ENCODE measurements at regions not wholly inside any gene's neighbourhood (a gene's known extent, or its start where the extent isn't known, plus 50 kb on each side); places are given as distances from the start of the nearest gene placed in this dataset.
"Not testable (repeated sequence)": the region's sequence is repeated elsewhere in the genome, so short reads cannot be mapped to it uniquely, and the experiment has no call there.

DNA sequence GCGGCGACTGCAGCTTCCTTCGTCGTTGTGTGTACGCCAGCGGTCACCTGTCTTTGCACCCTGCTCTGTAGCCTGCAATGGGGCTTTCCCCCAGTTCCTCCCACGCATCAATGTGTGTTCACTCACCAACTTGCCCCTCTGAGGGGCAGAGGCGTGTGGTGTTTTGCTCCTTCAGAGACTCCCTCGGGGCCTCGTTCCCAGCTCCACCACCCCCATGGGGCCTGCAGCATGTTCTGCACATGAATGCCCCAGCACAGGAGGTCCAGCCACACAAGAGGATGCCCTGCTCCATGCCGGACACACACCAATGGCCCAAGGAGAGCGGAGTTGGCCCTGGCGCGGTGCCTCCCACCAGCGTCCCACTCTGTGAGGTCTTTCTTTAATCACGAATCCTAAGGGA is 196.8 kb downstream of the BANP start:
- H3K9me3 ChIP-seq; DNase-seq; H3K27me3 ChIP-seq; intact Hi-C loops (cut with DNase I; ENCODE audit: low total_unique reads); H3K36me3 ChIP-seq; H3K4me3 ChIP-seq; H3K27ac ChIP-seq; H3K4me1 ChIP-seq: not testable (repeated sequence)
- 83 to 88% (median 87%) methylated on average over 9 to 16 of the region's 16 CpGs for WGBS, 5 donors

DNA sequence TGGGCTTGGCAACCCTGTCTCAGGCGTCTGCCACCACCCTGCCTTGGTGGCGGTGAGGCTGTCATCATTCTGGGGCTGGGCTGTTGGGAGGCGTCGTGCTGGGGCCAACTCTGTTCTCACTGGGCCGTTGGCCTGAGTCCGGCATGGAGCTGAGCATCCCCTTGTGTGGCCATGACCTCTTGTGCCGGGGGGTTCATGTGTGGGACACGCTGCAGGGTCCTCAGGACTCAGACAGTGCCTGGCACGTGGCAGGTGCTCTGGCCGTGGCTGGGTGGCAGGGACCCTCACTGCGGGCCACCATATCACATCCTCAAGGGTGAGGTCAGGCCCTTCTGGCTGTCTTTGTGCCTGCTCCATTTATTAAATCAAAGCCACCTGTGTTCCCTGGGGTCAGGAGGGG is 197.4 kb downstream of the BANP start:
- DNase-seq; H3K9me3 ChIP-seq; intact Hi-C loops (cut with DNase I; ENCODE audit: low total_unique reads); H3K4me1 ChIP-seq; H3K27ac ChIP-seq; H3K36me3 ChIP-seq; H3K27me3 ChIP-seq; H3K4me3 ChIP-seq: not testable (repeated sequence)
- 73 to 92% (median 90%) methylated on average over 4 to 11 of the region's 11 CpGs for WGBS, 5 donors

DNA sequence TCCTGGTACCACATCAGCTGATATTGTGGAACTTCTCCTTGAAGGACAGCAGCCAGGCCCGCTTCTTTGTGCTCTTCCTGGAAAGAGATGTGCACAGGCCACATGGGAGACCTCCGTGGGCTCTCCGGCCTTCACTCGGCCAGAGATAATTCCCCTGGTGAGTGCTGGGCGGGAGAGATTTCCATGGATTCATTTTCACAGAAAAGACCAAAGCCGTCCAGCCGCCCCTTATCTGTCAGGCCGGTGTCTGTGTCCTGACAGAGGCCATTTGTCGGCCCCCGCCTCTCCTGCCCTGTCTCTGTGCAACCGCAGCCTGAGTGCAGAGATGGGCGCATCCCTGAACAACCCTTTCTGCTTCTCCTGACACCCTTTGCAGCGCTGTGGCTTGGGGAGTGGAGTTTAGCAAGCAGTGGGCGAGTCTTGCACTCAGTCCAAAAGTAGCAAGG is 197.9 kb downstream of the BANP start:
- intact Hi-C loops (cut with DNase I; ENCODE audit: low total_unique reads); H3K27ac ChIP-seq; H3K36me3 ChIP-seq; H3K4me3 ChIP-seq; H3K9me3 ChIP-seq; DNase-seq; H3K27me3 ChIP-seq; H3K4me1 ChIP-seq: not testable (repeated sequence)
- 79 to 96% (median 85%) methylated on average over 5 to 14 of the region's 14 CpGs for WGBS, 5 donors

DNA sequence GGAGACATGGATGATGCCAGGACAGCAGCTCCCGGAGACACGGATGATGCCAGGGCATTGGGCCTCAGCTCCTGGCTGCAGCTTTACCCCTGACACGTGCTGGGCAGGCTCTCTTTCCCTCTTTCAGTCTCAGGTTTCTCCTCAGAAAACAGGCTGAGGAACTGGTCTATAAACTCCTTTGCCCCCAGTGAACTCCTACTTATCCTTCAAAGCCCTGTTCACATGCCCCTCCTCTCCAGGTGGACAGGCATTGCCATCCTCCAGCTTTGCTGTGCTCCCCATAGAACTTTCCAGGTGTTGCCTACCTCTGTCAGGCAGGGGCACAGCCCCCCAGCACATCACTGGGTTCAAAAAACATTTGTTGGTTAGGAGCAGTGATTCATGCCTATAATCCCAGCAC is 198.4 kb downstream of the BANP start:
- WGBS, 5 donors: 83 to 93% (median 88%) methylated on average over 3 of the region's 3 CpGs
- H3K36me3 ChIP-seq; DNase-seq; H3K9me3 ChIP-seq; H3K4me1 ChIP-seq; H3K27me3 ChIP-seq; H3K27ac ChIP-seq; H3K4me3 ChIP-seq; intact Hi-C loops (cut with DNase I; ENCODE audit: low total_unique reads): not testable (repeated sequence)

DNA sequence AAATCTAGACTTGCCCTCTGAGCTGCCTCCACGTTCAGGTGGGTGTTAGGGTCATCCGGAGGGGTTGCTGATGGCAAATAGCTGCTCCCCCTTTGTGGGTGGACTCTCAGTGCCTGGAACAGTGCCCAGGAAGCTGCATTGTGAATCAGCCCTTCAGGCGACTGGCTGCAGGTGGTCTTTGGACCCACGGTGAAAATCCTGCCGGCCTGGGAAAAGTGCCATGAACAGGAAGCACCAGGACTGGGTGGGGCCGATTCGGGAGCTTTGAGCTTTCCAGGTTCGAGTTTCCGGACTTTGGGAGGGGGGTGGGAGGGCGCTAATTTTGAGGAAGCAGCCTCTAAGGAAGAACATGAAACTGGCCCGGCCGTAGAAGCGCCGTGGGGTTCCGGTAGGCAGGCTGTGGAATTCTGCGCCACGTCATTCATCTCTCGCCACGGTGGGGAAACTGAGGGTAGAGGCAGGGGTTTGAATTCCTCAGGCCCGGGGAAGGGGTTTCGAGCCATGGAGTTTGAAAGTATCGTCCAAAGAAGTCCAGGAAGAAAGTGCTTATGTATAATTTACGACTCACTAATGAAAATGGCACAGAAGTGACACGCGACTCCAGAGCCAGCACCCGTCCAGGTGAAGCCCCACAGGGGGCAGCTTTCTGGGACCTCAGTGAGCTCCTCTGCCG is 199.4 kb downstream of the BANP start:
- intact Hi-C loops (cut with DNase I; ENCODE audit: low total_unique reads); H3K36me3 ChIP-seq; H3K9me3 ChIP-seq; DNase-seq; H3K4me3 ChIP-seq; H3K27me3 ChIP-seq; H3K4me1 ChIP-seq; H3K27ac ChIP-seq: not testable (repeated sequence)
- WGBS, 5 donors: 51 to 63% (median 57%) methylated on average over 22 to 27 of the region's 27 CpGs

DNA sequence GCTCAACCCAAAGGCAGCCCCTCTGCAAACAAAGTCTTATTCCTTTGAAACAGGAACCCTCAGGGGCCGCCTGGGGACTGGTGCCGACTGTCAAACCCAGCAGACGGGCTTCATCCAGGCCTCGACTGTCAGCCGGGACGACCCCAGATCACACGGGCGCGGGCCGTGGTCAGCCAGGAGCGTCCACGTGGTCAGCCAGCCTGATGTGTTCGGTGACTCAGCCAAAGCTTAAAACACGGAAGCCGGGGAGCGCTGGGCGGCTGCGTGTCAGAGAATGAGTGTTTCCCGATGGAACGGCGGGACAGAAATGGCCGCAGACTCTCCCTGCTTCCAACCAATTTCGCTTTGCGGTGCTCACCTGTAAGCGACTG is 199.9 kb downstream of the BANP start:
- 56 to 75% (median 71%) methylated on average over 16 to 25 of the region's 25 CpGs for WGBS, 5 donors
- H3K27ac ChIP-seq; H3K4me1 ChIP-seq; intact Hi-C loops (cut with DNase I; ENCODE audit: low total_unique reads); DNase-seq; H3K36me3 ChIP-seq; H3K9me3 ChIP-seq; H3K4me3 ChIP-seq; H3K27me3 ChIP-seq: not testable (repeated sequence)

DNA sequence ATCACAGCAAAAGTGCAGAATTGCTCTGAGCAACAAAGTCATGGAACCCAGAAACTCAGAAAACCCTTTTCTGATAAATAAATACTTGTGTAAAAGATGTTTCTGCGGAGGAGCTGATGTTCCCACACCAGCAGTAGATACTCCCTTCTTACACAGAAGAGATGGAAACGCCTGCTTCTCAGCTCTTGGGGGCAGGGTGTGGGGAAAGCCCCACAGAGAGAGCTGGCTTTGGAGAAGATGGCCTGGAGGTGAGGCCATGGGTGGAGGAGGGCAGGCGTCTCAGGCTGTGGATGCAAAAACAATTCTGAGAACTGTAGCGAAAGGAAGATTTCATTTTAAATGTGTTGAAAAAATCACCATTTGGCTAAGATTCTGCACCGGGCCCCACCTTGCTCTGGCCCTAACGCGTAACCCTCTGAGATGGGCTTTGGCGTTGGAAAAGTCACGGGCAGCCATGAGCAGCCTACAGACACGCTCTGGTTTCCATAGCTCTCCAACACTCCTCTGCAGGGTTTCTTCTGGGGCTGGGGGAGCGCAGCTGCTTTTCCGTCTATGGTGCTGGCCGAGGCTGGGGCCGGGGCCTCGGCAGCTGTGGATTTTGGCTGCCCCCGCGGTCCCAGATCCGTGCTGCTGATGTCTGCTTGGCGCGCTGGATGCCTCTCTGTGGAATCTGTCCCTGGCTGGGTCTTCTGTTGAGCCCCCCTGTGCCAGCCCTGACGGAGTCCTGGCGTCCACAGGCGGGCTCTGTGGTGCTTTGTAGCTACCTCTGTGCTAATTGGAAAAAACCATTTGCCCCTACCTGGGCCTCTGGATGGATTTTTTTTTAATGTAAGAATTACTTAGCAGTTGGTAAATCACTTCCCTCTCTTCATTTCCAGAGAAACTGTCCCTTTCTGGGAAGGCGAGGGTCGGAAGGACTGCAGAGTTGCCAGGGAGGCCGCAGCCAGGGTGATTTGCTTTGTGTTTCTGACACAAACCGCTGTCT is 200.9 kb downstream of the BANP start:
- 72 to 90% (median 80%) methylated on average over 20 to 27 of the region's 27 CpGs for WGBS, 5 donors
- not testable (repeated sequence) for H3K36me3 ChIP-seq, H3K27ac ChIP-seq

DNA sequence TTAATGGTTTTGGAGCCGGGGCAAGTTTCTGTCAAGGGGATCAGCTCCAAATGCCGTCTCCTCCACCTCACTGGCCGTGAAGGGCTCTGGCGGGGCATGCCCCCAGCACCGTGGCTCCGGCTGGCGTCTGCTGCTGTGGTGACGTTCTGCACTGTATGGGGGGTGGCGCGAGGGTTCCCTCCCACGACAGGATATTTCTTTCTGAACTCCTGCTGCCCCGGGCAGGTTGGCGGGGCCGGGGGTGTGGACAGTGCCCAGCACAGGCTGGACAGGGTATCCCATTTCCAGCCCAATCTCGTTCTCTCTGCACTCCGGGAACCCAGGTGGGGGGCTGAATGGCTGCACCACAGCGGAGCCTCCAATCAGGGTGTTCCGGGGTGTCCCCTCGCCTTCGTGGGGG is 201.6 kb downstream of the BANP start:
- H3K9me3 ChIP-seq; intact Hi-C loops (cut with DNase I; ENCODE audit: low total_unique reads); DNase-seq; H3K4me1 ChIP-seq; H3K27me3 ChIP-seq; H3K36me3 ChIP-seq; H3K4me3 ChIP-seq; H3K27ac ChIP-seq: not testable (repeated sequence)
- 72 to 84% (median 77%) methylated on average over 9 to 20 of the region's 20 CpGs for WGBS, 5 donors

More for the DNA sequence above, 200.9 kb downstream of the BANP start:
- H3K9me3 ChIP-seq; H3K27me3 ChIP-seq; H3K4me3 ChIP-seq; intact Hi-C loops (cut with DNase I; ENCODE audit: low total_unique reads); H3K4me1 ChIP-seq: not testable (repeated sequence)
- peak in 1 of 2 donors; percentile 44 for DNase-seq

DNA sequence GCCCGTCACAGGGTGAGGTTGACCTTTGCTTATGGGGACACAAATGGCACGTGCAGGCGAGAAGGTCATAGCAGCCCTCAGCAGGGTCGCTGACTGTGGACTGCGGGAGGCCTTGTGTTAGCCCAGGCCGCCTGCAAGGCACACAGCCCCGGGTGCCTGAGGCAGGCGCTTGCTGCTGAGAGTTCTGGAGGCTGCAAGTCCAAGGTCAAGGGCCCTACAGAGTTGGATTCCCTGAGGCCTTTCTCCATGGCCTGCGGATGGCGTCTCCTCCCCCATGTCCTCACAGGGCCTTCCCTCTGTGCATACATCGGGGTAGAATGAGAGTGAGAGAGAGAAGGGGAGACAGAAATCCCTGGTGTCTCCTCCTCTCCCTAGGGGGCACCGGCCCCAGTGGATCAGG is 202.3 kb downstream of the BANP start:
- H3K4me3 ChIP-seq; H3K27me3 ChIP-seq; H3K36me3 ChIP-seq; H3K9me3 ChIP-seq; H3K4me1 ChIP-seq; DNase-seq; H3K27ac ChIP-seq; intact Hi-C loops (cut with DNase I; ENCODE audit: low total_unique reads): not testable (repeated sequence)
- WGBS, 5 donors: 76 to 89% (median 85%) methylated on average over 5 to 11 of the region's 12 CpGs

DNA sequence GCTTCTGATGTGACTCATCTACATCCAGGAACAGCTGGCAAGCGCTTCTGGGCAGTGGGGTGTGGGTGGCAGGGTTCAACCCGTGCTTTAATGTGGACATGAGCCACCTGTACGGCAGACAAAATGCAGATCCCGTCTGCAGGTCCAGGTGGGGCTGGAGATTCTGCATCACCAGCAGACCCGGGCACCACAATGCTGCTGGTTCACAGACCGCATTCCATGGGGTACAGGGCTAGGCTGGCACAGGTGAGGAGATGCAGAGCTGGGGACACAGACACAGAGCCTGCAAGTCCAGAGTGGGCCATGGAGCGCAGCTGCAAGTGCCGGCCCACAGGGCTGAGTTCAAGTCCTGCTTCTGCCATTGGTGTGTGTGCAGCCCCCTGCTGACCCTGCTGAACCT is 203.7 kb downstream of the BANP start:
- H3K4me3 ChIP-seq; DNase-seq; H3K9me3 ChIP-seq; H3K4me1 ChIP-seq; intact Hi-C loops (cut with DNase I; ENCODE audit: low total_unique reads); H3K36me3 ChIP-seq; H3K27ac ChIP-seq: not testable (repeated sequence)
- peaks cover 0 to 11% (median 0%) of the 10 kb centered on the region in 3 donors for H3K27me3 ChIP-seq
- 73 to 85% (median 83%) methylated on average over 5 to 8 of the region's 8 CpGs for WGBS, 5 donors

DNA sequence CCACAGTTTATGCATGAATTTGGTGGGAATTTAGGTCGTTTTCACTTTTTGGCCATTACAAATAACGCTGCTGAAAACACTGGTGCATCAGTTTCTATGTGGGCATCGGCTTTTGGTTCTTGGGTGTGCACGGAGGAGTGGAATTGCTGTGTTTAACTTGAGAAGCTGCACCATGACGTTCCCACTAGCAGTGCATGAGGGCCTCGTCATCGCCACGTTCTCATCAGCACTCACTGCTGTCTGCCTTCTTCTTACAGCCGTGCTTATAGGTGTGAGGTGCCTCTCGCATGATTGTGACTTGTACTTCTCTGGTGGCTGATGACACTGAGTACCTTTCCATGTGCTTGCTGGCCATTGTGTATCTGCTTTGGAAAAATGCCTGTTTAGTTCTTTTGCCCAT is 204.4 kb downstream of the BANP start:
- DNase-seq; H3K4me1 ChIP-seq; H3K27ac ChIP-seq; H3K36me3 ChIP-seq; intact Hi-C loops (cut with DNase I; ENCODE audit: low total_unique reads); H3K9me3 ChIP-seq; H3K4me3 ChIP-seq: not testable (repeated sequence)
- H3K27me3 ChIP-seq: peaks cover 0 to 11% (median 0%) of the 10 kb centered on the region in 3 donors
- 84 to 93% (median 91%) methylated on average over 10 of the region's 10 CpGs for WGBS, 5 donors
